Neuronal stem cell (in vitro differentiated cells): ENCODE measurements at regions not wholly inside any gene's neighbourhood (a gene's known extent, or its start where the extent isn't known, plus 50 kb on each side); places are given as distances from the start of the nearest gene placed in this dataset.

ENCODE experiments used
- DNase-seq: peaks from one replicate; pipeline ENCODE4 v3.0.0-alpha.2; 2013; ENCODE audit warnings: low spot score
- H2AFZ ChIP-seq: one replicate; pipeline ENCODE4 v1.6.1; 2013; ENCODE audit warnings: mild to moderate bottlenecking, low read length, inconsistent platforms
- H2AK5ac ChIP-seq: 2 replicates; pipeline ENCODE4 v1.6.1; 2013; ENCODE audit warnings: low read depth, mild to moderate bottlenecking, inconsistent platforms, low read length, moderate library complexity, mixed read lengths
- H2BK120ac ChIP-seq: 2 replicates; pipeline ENCODE4 v1.6.1; 2013; ENCODE audit warnings: low read depth, mild to moderate bottlenecking, inconsistent platforms, low read length, moderate library complexity, mixed read lengths
- H2BK12ac ChIP-seq: one replicate; pipeline ENCODE4 v1.6.1; 2013; ENCODE audit warnings: low read length, inconsistent platforms
- H2BK15ac ChIP-seq: 2 replicates; pipeline ENCODE4 v1.6.1; 2013; ENCODE audit warnings: mild to moderate bottlenecking, low read length, inconsistent platforms, mixed read lengths
- H2BK5ac ChIP-seq: one replicate; pipeline ENCODE4 v1.6.1; 2013; ENCODE audit warnings: inconsistent platforms, mild to moderate bottlenecking, low read length, moderate library complexity
- H3K14ac ChIP-seq: one replicate; pipeline ENCODE4 v1.6.1; 2013; ENCODE audit warnings: low read length, inconsistent platforms
- H3K18ac ChIP-seq: 2 replicates; pipeline ENCODE4 v1.6.1; 2013; ENCODE audit warnings: low read length, inconsistent platforms
- H3K23ac ChIP-seq: 2 replicates; pipeline ENCODE4 v1.6.1; 2013; ENCODE audit warnings: low read depth, mild to moderate bottlenecking, mixed read lengths, low read length, inconsistent platforms; ENCODE audit not compliant: poor library complexity
- H3K27ac ChIP-seq: replicated peaks from 3 replicates; pipeline ENCODE4 v1.5.1; 2013; ENCODE audit warnings: low read length, inconsistent platforms
- H3K27me3 ChIP-seq, 3 experiments: 2 replicates each; pipeline ENCODE4 v1.6.1; 2013; ENCODE audit warnings: low read length in 3 of 3, mild to moderate bottlenecking in 2 of 3, inconsistent platforms in 1 of 3, low read depth in 1 of 3, mixed read lengths in 1 of 3, moderate library complexity in 1 of 3; ENCODE audit not compliant: control insufficient read depth in 3 of 3, insufficient read depth in 3 of 3
- H3K36me3 ChIP-seq, 2 donors: replicated peaks in 1 of 2; 2 replicates each; pipeline ENCODE4 v1.6.1; 2013; ENCODE audit warnings: low read length in 2 of 2; ENCODE audit not compliant: control insufficient read depth in 2 of 2, insufficient read depth in 2 of 2
- H3K4ac ChIP-seq: 2 replicates; pipeline ENCODE4 v1.6.1; 2013; ENCODE audit warnings: inconsistent platforms, mild to moderate bottlenecking, low read length, moderate library complexity
- H3K4me1 ChIP-seq, 2 donors: 1 replicate in 1 of 2; 2 replicates in 1 of 2; pipeline ENCODE4 v1.6.1; 2013; ENCODE audit warnings: low read length in 2 of 2, low read depth in 1 of 2; ENCODE audit not compliant: control insufficient read depth in 2 of 2, insufficient read depth in 1 of 2
- H3K4me2 ChIP-seq: one replicate; pipeline ENCODE4 v1.6.1; 2013; ENCODE audit warnings: mild to moderate bottlenecking, low read length, inconsistent platforms; ENCODE audit not compliant: insufficient read depth, poor library complexity, severe bottlenecking
- H3K4me3 ChIP-seq, 2 donors: 2 replicates each; pipeline ENCODE4 v1.5.1; 2013; ENCODE audit warnings: low read length in 2 of 2, mild to moderate bottlenecking in 2 of 2, inconsistent platforms in 1 of 2, moderate library complexity in 1 of 2
- H3K79me1 ChIP-seq: one replicate; pipeline ENCODE4 v1.6.1; 2013; ENCODE audit warnings: low read depth, mild to moderate bottlenecking, inconsistent platforms, low read length, moderate library complexity
- H3K9ac ChIP-seq: one replicate; pipeline ENCODE4 v1.6.1; 2013; ENCODE audit warnings: mild to moderate bottlenecking, low read depth, low read length, inconsistent platforms; ENCODE audit not compliant: poor library complexity
- H3K9me3 ChIP-seq, 2 donors: replicated peaks in 1 of 2; 2 replicates each; pipeline versions ENCODE3 to v1.6.1; 2013; ENCODE audit warnings: low read length in 2 of 2, mild to moderate bottlenecking in 2 of 2, inconsistent platforms in 1 of 2, low read depth in 1 of 2, mixed read lengths in 1 of 2, moderate library complexity in 1 of 2; ENCODE audit not compliant: control insufficient read depth in 2 of 2, insufficient read depth in 1 of 2
- H4K8ac ChIP-seq: one replicate; pipeline ENCODE4 v1.6.1; 2013; ENCODE audit warnings: low read depth, mild to moderate bottlenecking, inconsistent platforms, low read length, moderate library complexity
- H4K91ac ChIP-seq: one replicate; pipeline ENCODE4 v1.6.1; 2013; ENCODE audit warnings: low read length, low read depth, mild to moderate bottlenecking, inconsistent platforms; ENCODE audit not compliant: poor library complexity
- WGBS, 2 donors: extraction: QIAGEN DNeasy Blood & Tissue Kit; methylation state at CpG; one replicate each; pipeline ENCODE4 v1.1.7; 2013; ENCODE audit warnings: missing lambda C conversion rate in 2 of 2, mixed read lengths in 1 of 2; ENCODE audit not compliant: insufficient read length in 2 of 2, insufficient replicate concordance in 1 of 2; ENCODE audit errors: extremely low coverage in 2 of 2; 5-methylcytosine and 5-hydroxymethylcytosine counted together

- WGBS, 2 donors = no CpG with 5 or more reads among the region's 7 CpGs
- Histone ChIP-seq H3K4me3 (no peak overlapping the region), H3K4me1 (peaks cover 0 to 4% of the 10 kb centered on the region in 2 donors), H3K9ac (no peak overlapping the region), H3K4me2 (no peak overlapping the region), H2AK5ac (no peak overlapping the region), H3K27ac (no peak overlapping the region), H3K23ac (no peak overlapping the region), H3K14ac (no peak overlapping the region), H4K91ac (no peak overlapping the region), H3K9me3 (peaks cover 0 to 34% of the 10 kb centered on the region in 2 donors), H3K4ac (no peak overlapping the region), H2BK15ac (no peak overlapping the region), H3K79me1 (no peaks in the 10 kb centered on the region), H2BK5ac (no peak overlapping the region), H3K18ac (no peak overlapping the region), H2AFZ (no peak overlapping the region), H3K36me3 (no peaks in the 10 kb centered on the region), H2BK120ac (no peak overlapping the region), H2BK12ac (no peak overlapping the region), H3K27me3 (no peaks in the 10 kb centered on the region), H4K8ac (no peak overlapping the region)
- DNase-seq = peak; percentile 76
Observed at GRCh38 chr17:14926526-14927122, 338.5 kb downstream of the PMP22 start.

GRCh38 chr17:14926073-14926472, 339.1 kb downstream of the PMP22 start:
- no peak overlapping the region for H3K27ac ChIP-seq
- no peak for DNase-seq
- H3K79me1 ChIP-seq = no peaks in the 10 kb centered on the region
- H2BK12ac ChIP-seq = no peak overlapping the region
- no peaks in the 10 kb centered on the region for H3K27me3 ChIP-seq
- no peak overlapping the region for H3K4me3 ChIP-seq
- H3K9ac ChIP-seq = no peak overlapping the region
- no peak overlapping the region for H3K4me2 ChIP-seq
- no peak overlapping the region for H3K23ac ChIP-seq
- H2AK5ac ChIP-seq = no peak overlapping the region
- H3K4me1 ChIP-seq = peaks cover 1 to 4% of the 10 kb centered on the region in 2 donors
- no peak overlapping the region for H2BK15ac ChIP-seq
- H3K4ac ChIP-seq = no peak overlapping the region
- H3K14ac ChIP-seq = no peak overlapping the region
- no peaks in the 10 kb centered on the region for H3K36me3 ChIP-seq
- no CpG with 5 or more reads among the region's 8 CpGs for WGBS, 2 donors
- H2BK120ac ChIP-seq = no peak overlapping the region
- H2AFZ ChIP-seq = no peak overlapping the region
- no peak overlapping the region for H4K91ac ChIP-seq
- no peak overlapping the region for H2BK5ac ChIP-seq
- H3K18ac ChIP-seq = no peak overlapping the region
- peaks cover 0 to 37% of the 10 kb centered on the region in 2 donors for H3K9me3 ChIP-seq
- H4K8ac ChIP-seq = no peak overlapping the region

- H3K27ac ChIP-seq = no peak overlapping the region
- H3K23ac ChIP-seq = no peak overlapping the region
- H3K4me3 ChIP-seq = no peak overlapping the region
- H3K36me3 ChIP-seq = no peaks in the 10 kb centered on the region
- H3K9me3 ChIP-seq = peaks cover 0 to 37% of the 10 kb centered on the region in 2 donors
- H2BK12ac ChIP-seq = no peak overlapping the region
- H3K4ac ChIP-seq = no peak overlapping the region
- H3K4me2 ChIP-seq = no peak overlapping the region
- no peaks in the 10 kb centered on the region for H3K27me3 ChIP-seq
- H2BK120ac ChIP-seq = no peak overlapping the region
- no peak overlapping the region for H4K91ac ChIP-seq
- H2AK5ac ChIP-seq = no peak overlapping the region
- no peak overlapping the region for H2AFZ ChIP-seq
- no peak overlapping the region for H2BK15ac ChIP-seq
- DNase-seq = no peak
- no peak overlapping the region for H2BK5ac ChIP-seq
- no peaks in the 10 kb centered on the region for H3K79me1 ChIP-seq
- WGBS, 2 donors = no CpG with 5 or more reads among the region's 2 CpGs
- H3K4me1 ChIP-seq = peaks cover 5 to 7% of the 10 kb centered on the region in 2 donors
- H3K14ac ChIP-seq = no peak overlapping the region
- no peak overlapping the region for H3K18ac ChIP-seq
- no peak overlapping the region for H4K8ac ChIP-seq
- no peak overlapping the region for H3K9ac ChIP-seq
Observed at GRCh38 chr17:14925498-14925897, 339.6 kb downstream of the PMP22 start.

- WGBS, 2 donors = no CpG with 5 or more reads among the region's 3 CpGs
- Histone ChIP-seq H2BK120ac (no peak overlapping the region), H3K79me1 (no peaks in the 10 kb centered on the region), H3K9me3 (peaks cover 0 to 37% of the 10 kb centered on the region in 2 donors), H2BK15ac (no peak overlapping the region), H2BK12ac (no peak overlapping the region), H3K23ac (no peak overlapping the region), H3K14ac (no peak overlapping the region), H3K4me2 (no peak overlapping the region), H3K4me1 (peaks cover 9 to 15% of the 10 kb centered on the region in 2 donors), H4K91ac (no peak overlapping the region), H3K4me3 (no peak overlapping the region), H3K9ac (no peak overlapping the region), H3K27ac (no peak overlapping the region), H3K36me3 (no peaks in the 10 kb centered on the region), H2AK5ac (no peak overlapping the region), H4K8ac (no peak overlapping the region), H2BK5ac (no peak overlapping the region), H3K27me3 (no peaks in the 10 kb centered on the region), H3K4ac (no peak overlapping the region), H2AFZ (no peak overlapping the region), H3K18ac (no peak overlapping the region)
- DNase-seq = no peak
Observed at GRCh38 chr17:14923981-14924380, 341.1 kb downstream of the PMP22 start.
